ENCODE measurements at regions not wholly inside any gene's neighbourhood (a gene's known extent, or its start where the extent isn't known, plus 50 kb on each side); places are given as distances from the start of the nearest gene placed in this dataset.
"Not testable (repeated sequence)": the region's sequence is repeated elsewhere in the genome, so short reads cannot be mapped to it uniquely, and the experiment has no call there.

DNA sequence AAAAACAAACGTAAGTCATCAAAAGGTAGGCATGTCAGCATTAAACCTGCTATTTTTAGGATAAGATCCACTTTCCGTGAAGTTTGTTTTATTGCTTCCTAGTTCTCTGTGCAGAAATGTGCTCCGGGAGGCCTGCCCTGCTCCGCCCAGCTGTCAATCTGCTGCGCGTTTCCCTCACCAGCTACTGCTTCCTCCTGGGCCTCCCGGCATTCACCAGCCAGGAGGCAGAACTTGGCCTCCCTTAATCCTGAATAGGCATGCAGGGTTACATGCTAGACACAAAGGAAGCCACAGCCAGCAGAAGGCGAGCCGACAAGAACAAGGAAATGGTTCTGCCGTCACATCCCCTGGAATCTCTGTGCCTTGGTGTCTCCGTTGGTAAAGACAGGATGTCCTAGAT lies 386.2 kb downstream of the IRS2 start:
- Histone ChIP-seq H3K27ac (no peak overlapping the region), H3K9me3 (no peaks in the 10 kb centered on the region), H3K27me3 (no peaks in the 10 kb centered on the region), H3K36me3 (no peaks in the 10 kb centered on the region), H3K4me3 (replicated peaks in 1 of 3) (no peak overlapping the region), H3K4me1 (no peaks in the 10 kb centered on the region)
- TF ChIP-seq POLR2A (IDR thresholded peaks at IDR 0.05) = no peak
- 72 to 78% methylated on average over 11 of the region's 11 CpGs for WGBS, 2 donors
- intact Hi-C loops (cut with DNase I) = no loop called here
- no peak for DNase-seq

DNA sequence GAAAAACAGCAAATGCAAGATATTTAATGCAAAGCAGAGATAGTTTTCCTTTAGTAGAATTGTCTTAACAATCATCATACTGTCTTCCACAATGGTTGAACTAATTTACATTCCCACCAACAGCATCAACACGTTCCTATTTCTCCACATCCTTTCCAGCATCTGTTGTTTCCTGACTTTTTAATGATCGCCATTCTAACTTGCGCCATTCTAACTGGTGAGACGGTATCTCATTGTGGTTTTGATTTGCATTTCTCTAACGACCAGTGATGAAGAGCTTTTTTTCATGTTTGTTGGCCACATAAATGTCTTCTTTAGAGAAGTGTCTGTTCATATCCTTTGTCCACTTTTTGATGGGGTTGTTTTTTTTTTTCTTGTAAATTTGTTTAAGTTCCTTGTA lies 388.3 kb downstream of the IRS2 start:
- H3K4me1 ChIP-seq; intact Hi-C loops (cut with DNase I); DNase-seq; H3K9me3 ChIP-seq; H3K36me3 ChIP-seq; H3K27me3 ChIP-seq; H3K4me3 ChIP-seq (replicated peaks in 1 of 3); H3K27ac ChIP-seq: not testable (repeated sequence)
- 88 to 90% methylated on average over 5 of the region's 5 CpGs for WGBS, 2 donors

DNA sequence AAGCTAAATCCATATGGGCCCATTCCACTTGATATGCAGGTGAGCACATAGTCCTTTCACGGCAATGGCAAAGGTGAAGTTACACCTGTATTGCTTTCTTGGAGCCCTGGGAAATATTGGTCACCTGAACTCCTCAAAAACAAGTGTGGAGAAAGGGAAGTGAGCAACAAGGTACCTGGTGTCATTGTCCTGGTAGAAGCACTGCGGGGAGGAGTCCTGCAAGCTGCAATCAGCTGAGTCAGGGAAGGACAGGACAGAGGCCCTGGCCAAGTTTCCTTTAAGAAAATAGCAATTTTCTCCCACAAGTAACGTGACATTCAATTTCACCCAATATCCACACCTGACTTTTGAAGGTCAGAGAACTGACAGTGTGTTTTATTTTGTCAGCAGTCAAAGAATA lies 389.1 kb downstream of the IRS2 start:
- no peak overlapping the region for H3K27ac ChIP-seq

DNA sequence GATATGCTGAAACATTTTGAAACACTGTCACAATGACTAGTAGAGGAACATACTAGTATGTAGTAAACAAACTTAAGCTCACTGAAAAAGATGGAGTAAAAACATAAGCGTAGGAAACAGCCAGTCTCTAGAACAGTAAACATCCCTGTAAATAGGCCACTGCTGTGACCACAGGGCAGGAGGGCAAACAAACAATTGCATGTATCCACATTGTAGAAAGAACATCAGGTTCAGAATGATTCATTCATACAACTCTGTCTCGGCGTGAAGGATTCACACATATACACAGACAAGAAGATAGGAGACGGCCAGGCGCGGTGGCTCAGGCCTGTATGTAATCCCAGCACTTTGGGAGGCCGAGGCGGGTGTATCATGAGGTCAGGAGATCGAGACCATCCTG lies 390.1 kb downstream of the IRS2 start:
- Histone ChIP-seq H3K27me3 (no peaks in the 10 kb centered on the region), H3K4me3 (replicated peaks in 1 of 3) (no peak overlapping the region), H3K9me3 (no peaks in the 10 kb centered on the region), H3K27ac (no peak overlapping the region), H3K36me3 (no peaks in the 10 kb centered on the region), H3K4me1 (no peaks in the 10 kb centered on the region)
- no peak for TF ChIP-seq POLR2A (IDR thresholded peaks at IDR 0.05)
- TF ChIP-seq, protein P1, sequence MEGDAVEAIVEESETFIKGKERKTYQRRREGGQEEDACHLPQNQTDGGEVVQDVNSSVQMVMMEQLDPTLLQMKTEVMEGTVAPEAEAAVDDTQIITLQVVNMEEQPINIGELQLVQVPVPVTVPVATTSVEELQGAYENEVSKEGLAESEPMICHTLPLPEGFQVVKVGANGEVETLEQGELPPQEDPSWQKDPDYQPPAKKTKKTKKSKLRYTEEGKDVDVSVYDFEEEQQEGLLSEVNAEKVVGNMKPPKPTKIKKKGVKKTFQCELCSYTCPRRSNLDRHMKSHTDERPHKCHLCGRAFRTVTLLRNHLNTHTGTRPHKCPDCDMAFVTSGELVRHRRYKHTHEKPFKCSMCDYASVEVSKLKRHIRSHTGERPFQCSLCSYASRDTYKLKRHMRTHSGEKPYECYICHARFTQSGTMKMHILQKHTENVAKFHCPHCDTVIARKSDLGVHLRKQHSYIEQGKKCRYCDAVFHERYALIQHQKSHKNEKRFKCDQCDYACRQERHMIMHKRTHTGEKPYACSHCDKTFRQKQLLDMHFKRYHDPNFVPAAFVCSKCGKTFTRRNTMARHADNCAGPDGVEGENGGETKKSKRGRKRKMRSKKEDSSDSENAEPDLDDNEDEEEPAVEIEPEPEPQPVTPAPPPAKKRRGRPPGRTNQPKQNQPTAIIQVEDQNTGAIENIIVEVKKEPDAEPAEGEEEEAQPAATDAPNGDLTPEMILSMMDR (IDR thresholded peaks at IDR 0.05) = no peak
- intact Hi-C loops (cut with DNase I) = no loop called here
- WGBS, 2 donors = 95 to 98% methylated on average over 9 of the region's 9 CpGs
- DNase-seq = no peak

More for the DNA sequence above, 389.1 kb downstream of the IRS2 start:
- Histone ChIP-seq H3K27me3 (no peaks in the 10 kb centered on the region), H3K36me3 (no peaks in the 10 kb centered on the region), H3K9me3 (no peaks in the 10 kb centered on the region), H3K4me1 (no peaks in the 10 kb centered on the region), H3K4me3 (replicated peaks in 1 of 3) (no peak overlapping the region)
- no peak for DNase-seq
- TF ChIP-seq POLR2A (IDR thresholded peaks at IDR 0.05) = no peak
- TF ChIP-seq, protein P1 (IDR thresholded peaks at IDR 0.05) = no peak
- 89 to 91% methylated on average over 3 of the region's 3 CpGs for WGBS, 2 donors
- intact Hi-C loops (cut with DNase I) = no loop called here

DNA sequence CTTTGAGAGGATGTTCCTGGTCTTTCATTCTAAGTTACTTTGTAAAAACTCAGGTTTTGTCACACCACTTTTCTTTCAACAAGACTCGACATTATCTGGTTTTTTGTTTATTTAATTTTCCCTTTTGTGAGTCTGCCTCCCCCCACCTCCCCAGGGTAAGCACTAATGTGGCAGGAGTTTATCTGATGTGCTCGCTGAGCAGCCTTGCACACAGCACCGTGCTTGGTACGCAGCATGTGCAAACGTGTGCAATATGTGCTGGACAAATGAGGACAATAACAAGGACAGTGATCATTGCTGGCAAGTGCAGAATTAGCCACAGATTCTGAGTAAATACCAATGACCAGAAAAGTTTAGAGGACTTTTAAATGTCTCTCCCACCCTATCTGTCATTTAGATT lies 391.4 kb downstream of the IRS2 start:
- H3K9me3 ChIP-seq = no peaks in the 10 kb centered on the region
- 61 to 68% methylated on average over 5 of the region's 5 CpGs for WGBS, 2 donors
- H3K27ac ChIP-seq = no peak overlapping the region
- intact Hi-C loops (cut with DNase I) = no loop called here
- no peaks in the 10 kb centered on the region for H3K36me3 ChIP-seq
- no peak for DNase-seq
- no peaks in the 10 kb centered on the region for H3K4me1 ChIP-seq
- no peaks in the 10 kb centered on the region for H3K27me3 ChIP-seq
- no peak overlapping the region for H3K4me3 ChIP-seq (replicated peaks in 1 of 3)
- no peak for TF ChIP-seq POLR2A (IDR thresholded peaks at IDR 0.05)
- TF ChIP-seq, protein P1 (IDR thresholded peaks at IDR 0.05) = no peak

DNA sequence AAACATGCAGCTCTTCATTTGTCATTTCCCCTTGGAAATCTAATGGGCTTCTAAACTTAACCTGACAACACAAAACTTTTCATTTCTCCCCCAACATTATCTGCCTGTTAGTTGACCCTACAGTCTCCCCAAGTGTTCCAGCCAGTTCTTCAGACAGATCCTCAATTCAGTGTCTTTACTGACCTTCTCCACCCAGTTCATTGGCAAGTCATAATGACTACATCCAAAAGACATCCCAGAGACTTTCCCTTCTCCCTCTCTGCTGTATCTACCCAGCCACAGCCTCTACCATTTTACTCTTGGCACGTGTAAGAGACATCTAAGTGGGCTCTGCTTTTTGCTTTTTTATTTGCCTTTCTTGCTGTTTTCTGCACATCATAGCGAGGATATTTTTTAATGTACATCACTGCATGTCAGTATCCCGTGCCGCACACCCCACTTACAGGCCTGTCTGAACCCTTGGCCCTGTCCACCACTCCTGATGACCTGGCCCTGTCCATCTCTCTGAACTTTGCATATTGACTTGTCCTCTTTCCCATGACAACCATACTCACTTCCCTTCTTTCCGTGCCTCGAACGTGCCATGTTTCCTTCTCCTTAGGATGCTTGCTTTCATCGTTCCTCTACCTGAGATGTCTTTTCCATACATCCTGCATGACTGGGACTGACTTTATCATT lies 391.9 kb downstream of the IRS2 start:
- intact Hi-C loops (cut with DNase I) = no loop called here
- no peak overlapping the region for H3K4me3 ChIP-seq (replicated peaks in 1 of 3)
- H3K36me3 ChIP-seq = no peaks in the 10 kb centered on the region
- H3K27ac ChIP-seq = no peak overlapping the region
- no peak for DNase-seq
- H3K9me3 ChIP-seq = no peaks in the 10 kb centered on the region
- no peaks in the 10 kb centered on the region for H3K27me3 ChIP-seq
- TF ChIP-seq, protein P1 (IDR thresholded peaks at IDR 0.05) = no peak
- TF ChIP-seq POLR2A (IDR thresholded peaks at IDR 0.05) = no peak
- WGBS, 2 donors = 90% methylated on average over 8 of the region's 8 CpGs
- no peaks in the 10 kb centered on the region for H3K4me1 ChIP-seq
